ENCODE measurements at regions not wholly inside any gene's neighbourhood (a gene's known extent, or its start where the extent isn't known, plus 50 kb on each side); places are given as distances from the start of the nearest gene placed in this dataset.

- Histone ChIP-seq H3K9ac (no peak overlapping the region), H3K36me3 (replicated peaks in 1 of 2; ENCODE audit: control insufficient read depth in 1 of 2, insufficient read depth in 2 of 2, low read length in 1 of 2) (no peaks in the 10 kb centered on the region), H3F3A (replicated peaks; ENCODE audit: insufficient read depth) (no peaks in the 10 kb centered on the region), H2AFZ (ENCODE audit: low read depth) (no peak overlapping the region), H3K79me2 (ENCODE audit: insufficient read depth) (no peaks in the 10 kb centered on the region), H3K4me3 (ENCODE audit: low read depth in 2 of 2, low read length in 1 of 2) (no peak overlapping the region), H4K20me1 (ENCODE audit: insufficient read depth) (no peaks in the 10 kb centered on the region), H3K9me3 (no peaks in the 10 kb centered on the region), H3K4me1 (ENCODE audit: control insufficient read depth in 1 of 2, insufficient read depth in 2 of 2, low read depth in 1 of 2, low read length in 1 of 2) (peaks cover 0 to 6% of the 10 kb centered on the region in 2 experiments; a peak in 1 of 4 replicates), H3K9me2 (no peaks in the 10 kb centered on the region), H3K27me3 (ENCODE audit: insufficient read depth) (no peaks in the 10 kb centered on the region), H3K27ac (ENCODE audit: low read depth in 2 of 2, low read length in 1 of 2) (peak overlapping the region in 1 of 2 experiments; percentile 55; a peak in 2 of 4 replicates), H3K4me2 (no peak overlapping the region)
- ChIA-PET CTCF (interaction anchor here (3.9 kb wide), 1 partner anchor 9 kb away, joined by 31 read pairs; no protein-coding TSS in a partner anchor), POLR2A (no interaction called here)
- DNase-seq, result peak; percentile 4
- TF ChIP-seq MXI1 (IDR thresholded peaks at IDR 0.05; ENCODE audit: low read depth, low read length) (no peak), MAX (IDR thresholded peaks at IDR 0.05; ENCODE audit: low read depth) (no peak), EP300 (IDR thresholded peaks at IDR 0.05; ENCODE audit: borderline replicate concordance in 1 of 2, low read depth in 1 of 2, low read length in 1 of 2) (peak in 1 of 2 experiments; percentile 18; a peak in 1 of 4 replicates), RCOR1 (IDR thresholded peaks at IDR 0.05; ENCODE audit: low read length) (0 out of 2 replicates have a peak, but pooled peaks have one; percentile 23)
- 11% methylated on average over 5 of the region's 5 CpGs for WGBS (ENCODE audit: low lambda C conversion rate)
These were observed 506.1 kb downstream of the RMST start for GRCh38 chr12:97968641-97969197.

- DNase-seq, result peak; percentile 16
- Histone ChIP-seq H3F3A (replicated peaks; ENCODE audit: insufficient read depth) (no peaks in the 10 kb centered on the region), H2AFZ (ENCODE audit: low read depth) (no peak overlapping the region), H3K79me2 (ENCODE audit: insufficient read depth) (no peaks in the 10 kb centered on the region), H4K20me1 (ENCODE audit: insufficient read depth) (no peaks in the 10 kb centered on the region), H3K9ac (no peak overlapping the region), H3K27ac (ENCODE audit: low read depth in 2 of 2, low read length in 1 of 2) (peak overlapping the region in 1 of 2 experiments; percentile 35; a peak in 1 of 4 replicates), H3K9me3 (no peaks in the 10 kb centered on the region), H3K4me1 (ENCODE audit: control insufficient read depth in 1 of 2, insufficient read depth in 2 of 2, low read depth in 1 of 2, low read length in 1 of 2) (peaks cover 0 to 8% of the 10 kb centered on the region in 2 experiments; a peak in 2 of 4 replicates), H3K27me3 (ENCODE audit: insufficient read depth) (no peaks in the 10 kb centered on the region), H3K9me2 (no peaks in the 10 kb centered on the region), H3K4me2 (no peak overlapping the region), H3K36me3 (replicated peaks in 1 of 2; ENCODE audit: control insufficient read depth in 1 of 2, insufficient read depth in 2 of 2, low read length in 1 of 2) (no peaks in the 10 kb centered on the region), H3K4me3 (ENCODE audit: low read depth in 2 of 2, low read length in 1 of 2) (no peak overlapping the region)
- ChIA-PET CTCF (interaction anchor here (0.9 to 1.2 kb wide), 3 partner anchors 17 to 25 kb away, joined by 3 to 4 read pairs (median 3); no protein-coding TSS in a partner anchor), POLR2A (no interaction called here)
- WGBS (ENCODE audit: low lambda C conversion rate), result 28% methylated on average over 2 of the region's 2 CpGs
- TF ChIP-seq EP300 (IDR thresholded peaks at IDR 0.05; ENCODE audit: borderline replicate concordance in 1 of 2, low read depth in 1 of 2, low read length in 1 of 2), result peak in 1 of 2 experiments; percentile 60; a peak in 2 of 4 replicates
- TF ChIP-seq EZH2phosphoT487 (IDR thresholded peaks at IDR 0.05; ENCODE audit: borderline replicate concordance, low read depth), result no peak
- TF ChIP-seq GATA2 (CRISPR knock-in tag; IDR thresholded peaks at IDR 0.05), result peak; percentile 66
- TF ChIP-seq JUND (IDR thresholded peaks at IDR 0.05), result no peak
- no peak for TF ChIP-seq CHD2 (IDR thresholded peaks at IDR 0.05; ENCODE audit: low read length, partially characterized antibody)
- no peak for TF ChIP-seq SIN3A (IDR thresholded peaks at IDR 0.05; ENCODE audit: borderline replicate concordance, low read depth, low read length)
- no peak for TF ChIP-seq GABPA (IDR thresholded peaks at IDR 0.05; ENCODE audit: low read depth)
These were observed 515.3 kb downstream of the RMST start for GRCh38 chr12:97977870-97978405.

- H3K9me2 ChIP-seq, result no peaks in the 10 kb centered on the region
- 38% methylated on average over 3 of the region's 3 CpGs for WGBS (ENCODE audit: low lambda C conversion rate)
- no peak overlapping the region for H3K9ac ChIP-seq
- no peaks in the 10 kb centered on the region for H3K79me2 ChIP-seq (ENCODE audit: insufficient read depth)
- no peaks in the 10 kb centered on the region for H4K20me1 ChIP-seq (ENCODE audit: insufficient read depth)
- peaks cover 0 to 8% of the 10 kb centered on the region in 2 experiments; a peak in 2 of 4 replicates for H3K4me1 ChIP-seq (ENCODE audit: control insufficient read depth in 1 of 2, insufficient read depth in 2 of 2, low read depth in 1 of 2, low read length in 1 of 2)
- H3K4me3 ChIP-seq (ENCODE audit: low read depth in 2 of 2, low read length in 1 of 2), result no peak overlapping the region
- DNase-seq, result no peak
- CTCF ChIA-PET, result no interaction called here
- H3F3A ChIP-seq (replicated peaks; ENCODE audit: insufficient read depth), result no peaks in the 10 kb centered on the region
- H3K36me3 ChIP-seq (replicated peaks in 1 of 2; ENCODE audit: control insufficient read depth in 1 of 2, insufficient read depth in 2 of 2, low read length in 1 of 2), result no peaks in the 10 kb centered on the region
- no peak overlapping the region for H3K27ac ChIP-seq (ENCODE audit: low read depth in 2 of 2, low read length in 1 of 2)
- POLR2A ChIA-PET, result no interaction called here
- TF ChIP-seq FOXJ3 (CRISPR knock-in tag; IDR thresholded peaks at IDR 0.05) (no peak), SIN3A (IDR thresholded peaks at IDR 0.05; ENCODE audit: borderline replicate concordance, low read depth, low read length) (no peak), MAX (IDR thresholded peaks at IDR 0.05; ENCODE audit: low read depth) (no peak)
- H3K27me3 ChIP-seq (ENCODE audit: insufficient read depth), result no peaks in the 10 kb centered on the region
- H3K4me2 ChIP-seq, result no peak overlapping the region
- no peaks in the 10 kb centered on the region for H3K9me3 ChIP-seq
- no peak overlapping the region for H2AFZ ChIP-seq (ENCODE audit: low read depth)
These were observed 520.1 kb downstream of the RMST start for GRCh38 chr12:97982684-97983083.

All from SK-N-SH (cell line).